ENCODE measurements at regions not wholly inside any gene's neighbourhood (a gene's known extent, or its start where the extent isn't known, plus 50 kb on each side); places are given as distances from the start of the nearest gene placed in this dataset.

DNA sequence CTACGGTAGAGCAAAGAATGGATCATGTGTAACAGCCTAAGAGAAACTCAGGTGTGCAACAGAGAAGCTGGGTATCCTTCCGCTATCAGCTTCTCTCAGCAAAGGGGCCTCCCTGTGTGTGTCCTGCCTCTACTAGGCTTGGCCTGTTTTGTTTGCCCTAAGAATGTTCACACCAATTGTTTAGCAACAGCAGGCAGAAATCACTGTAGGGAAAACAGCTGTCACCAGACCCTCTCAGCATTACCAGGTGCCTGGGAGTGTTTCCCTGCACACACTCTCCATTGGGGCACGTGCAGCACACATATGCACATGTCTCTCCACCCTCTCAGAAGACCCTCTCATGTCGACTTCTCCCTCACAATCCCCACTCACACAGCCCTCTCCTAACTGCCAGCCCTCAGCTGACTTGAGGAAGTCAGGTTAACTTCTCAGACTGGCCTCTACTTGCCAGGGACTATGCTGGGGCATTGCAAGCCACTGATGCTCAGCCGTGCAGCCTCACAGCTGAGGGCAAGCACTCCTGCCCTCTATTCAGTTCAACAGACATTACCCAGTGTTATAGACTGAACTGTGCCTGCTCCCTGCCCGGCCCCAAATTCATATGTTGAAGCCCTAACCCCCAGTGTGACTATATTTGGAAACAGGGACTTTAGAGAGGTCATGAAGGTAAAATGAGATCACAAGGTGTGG lies 97.6 kb downstream of the TRIM29 start:
- H4K20me1 ChIP-seq (ENCODE audit: insufficient read depth, low read length) = no peaks in the 10 kb centered on the region
- H3K4me2 ChIP-seq (ENCODE audit: low read length) = no peak overlapping the region
- Mint-ChIP-seq H3K27me3 (ENCODE audit: low read depth, unreplicated experiment) (peaks cover 17% of the 10 kb centered on the region), H3K9me3 (ENCODE audit: unreplicated experiment) (peaks cover 4% of the 10 kb centered on the region), H3K4me3 (ENCODE audit: unreplicated experiment) (no peak overlapping the region), H3K36me3 (ENCODE audit: low read depth, unreplicated experiment) (peaks cover 5% of the 10 kb centered on the region), H3K4me1 (ENCODE audit: low read depth, unreplicated experiment) (peaks cover 5% of the 10 kb centered on the region), H3K27ac (ENCODE audit: unreplicated experiment) (no peak overlapping the region)
- H3K36me3 ChIP-seq (ENCODE audit: insufficient read depth, low read length) = no peaks in the 10 kb centered on the region
- no peak overlapping the region for H3K27ac ChIP-seq (ENCODE audit: low read depth, low read length)
- TF ChIP-seq, protein P1, sequence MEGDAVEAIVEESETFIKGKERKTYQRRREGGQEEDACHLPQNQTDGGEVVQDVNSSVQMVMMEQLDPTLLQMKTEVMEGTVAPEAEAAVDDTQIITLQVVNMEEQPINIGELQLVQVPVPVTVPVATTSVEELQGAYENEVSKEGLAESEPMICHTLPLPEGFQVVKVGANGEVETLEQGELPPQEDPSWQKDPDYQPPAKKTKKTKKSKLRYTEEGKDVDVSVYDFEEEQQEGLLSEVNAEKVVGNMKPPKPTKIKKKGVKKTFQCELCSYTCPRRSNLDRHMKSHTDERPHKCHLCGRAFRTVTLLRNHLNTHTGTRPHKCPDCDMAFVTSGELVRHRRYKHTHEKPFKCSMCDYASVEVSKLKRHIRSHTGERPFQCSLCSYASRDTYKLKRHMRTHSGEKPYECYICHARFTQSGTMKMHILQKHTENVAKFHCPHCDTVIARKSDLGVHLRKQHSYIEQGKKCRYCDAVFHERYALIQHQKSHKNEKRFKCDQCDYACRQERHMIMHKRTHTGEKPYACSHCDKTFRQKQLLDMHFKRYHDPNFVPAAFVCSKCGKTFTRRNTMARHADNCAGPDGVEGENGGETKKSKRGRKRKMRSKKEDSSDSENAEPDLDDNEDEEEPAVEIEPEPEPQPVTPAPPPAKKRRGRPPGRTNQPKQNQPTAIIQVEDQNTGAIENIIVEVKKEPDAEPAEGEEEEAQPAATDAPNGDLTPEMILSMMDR (IDR thresholded peaks at IDR 0.05; ENCODE audit: insufficient read depth, low read depth, low read length) = no peak
- no peak for TF ChIP-seq EZH2 (IDR thresholded peaks at IDR 0.05; ENCODE audit: insufficient read depth, low read length)
- DNase-seq (ENCODE audit: low read depth) (no peak), FAIRE-seq (no peak)
- H2AFZ ChIP-seq (ENCODE audit: low read depth, low read length) = no peak overlapping the region
- no peaks in the 10 kb centered on the region for H3K27me3 ChIP-seq (ENCODE audit: insufficient read depth, low read length)
- H3K9me3 ChIP-seq (ENCODE audit: insufficient read depth, low read depth, low read length) = no peaks in the 10 kb centered on the region
- no peak overlapping the region for H3K9ac ChIP-seq (ENCODE audit: low read length)
- H3K4me1 ChIP-seq (ENCODE audit: insufficient read depth, low read length) = no peaks in the 10 kb centered on the region
- no peak overlapping the region for H3K4me3 ChIP-seq (ENCODE audit: insufficient read depth, low read depth, low read length)
- H3K79me2 ChIP-seq (ENCODE audit: insufficient read depth, low read length) = no peaks in the 10 kb centered on the region

DNA sequence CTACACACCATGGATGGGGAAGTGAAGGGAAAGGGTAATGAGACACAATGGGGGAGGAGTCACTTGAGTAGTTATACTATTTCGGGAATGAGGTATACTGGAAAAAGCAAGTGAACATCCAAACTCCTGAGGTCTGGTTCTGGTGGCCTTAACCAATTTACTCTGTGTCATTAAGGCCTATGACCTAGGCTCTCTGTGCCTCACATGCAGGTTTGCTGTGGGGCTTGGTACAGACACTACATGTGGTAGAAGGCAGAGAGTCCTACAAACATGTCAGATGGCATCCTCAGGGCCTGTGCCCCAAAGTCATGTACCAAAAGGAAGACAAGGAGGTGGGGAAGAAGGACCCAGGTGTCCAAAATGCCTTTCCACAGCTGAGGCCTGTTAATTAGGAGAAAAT lies 98.9 kb downstream of the TRIM29 start:
- no peak for FAIRE-seq
- Mint-ChIP-seq H3K9me3 (ENCODE audit: unreplicated experiment) (peaks cover 4% of the 10 kb centered on the region), H3K4me1 (ENCODE audit: low read depth, unreplicated experiment) (peaks cover 1% of the 10 kb centered on the region), H3K36me3 (ENCODE audit: low read depth, unreplicated experiment) (peaks cover 5% of the 10 kb centered on the region), H3K27me3 (ENCODE audit: low read depth, unreplicated experiment) (peaks cover 24% of the 10 kb centered on the region), H3K4me3 (ENCODE audit: unreplicated experiment) (no peak overlapping the region), H3K27ac (ENCODE audit: unreplicated experiment) (no peak overlapping the region)
- no peak for TF ChIP-seq EZH2 (IDR thresholded peaks at IDR 0.05; ENCODE audit: insufficient read depth, low read length)
- TF ChIP-seq, protein P1 (IDR thresholded peaks at IDR 0.05; ENCODE audit: insufficient read depth, low read depth, low read length) = no peak
- H3K9me3 ChIP-seq (ENCODE audit: insufficient read depth, low read depth, low read length) = no peaks in the 10 kb centered on the region
- H3K27ac ChIP-seq (ENCODE audit: low read depth, low read length) = no peak overlapping the region
- no peaks in the 10 kb centered on the region for H3K4me1 ChIP-seq (ENCODE audit: insufficient read depth, low read length)
- H2AFZ ChIP-seq (ENCODE audit: low read depth, low read length) = no peak overlapping the region
- no peak overlapping the region for H3K4me2 ChIP-seq (ENCODE audit: low read length)
- H3K27me3 ChIP-seq (ENCODE audit: insufficient read depth, low read length) = no peaks in the 10 kb centered on the region
- no peak overlapping the region for H3K9ac ChIP-seq (ENCODE audit: low read length)
- no peaks in the 10 kb centered on the region for H3K79me2 ChIP-seq (ENCODE audit: insufficient read depth, low read length)
- H3K36me3 ChIP-seq (ENCODE audit: insufficient read depth, low read length) = no peaks in the 10 kb centered on the region
- H3K4me3 ChIP-seq (ENCODE audit: insufficient read depth, low read depth, low read length) = no peak overlapping the region
- no peak for DNase-seq (ENCODE audit: low read depth)
- H4K20me1 ChIP-seq (ENCODE audit: insufficient read depth, low read length) = no peaks in the 10 kb centered on the region

DNA sequence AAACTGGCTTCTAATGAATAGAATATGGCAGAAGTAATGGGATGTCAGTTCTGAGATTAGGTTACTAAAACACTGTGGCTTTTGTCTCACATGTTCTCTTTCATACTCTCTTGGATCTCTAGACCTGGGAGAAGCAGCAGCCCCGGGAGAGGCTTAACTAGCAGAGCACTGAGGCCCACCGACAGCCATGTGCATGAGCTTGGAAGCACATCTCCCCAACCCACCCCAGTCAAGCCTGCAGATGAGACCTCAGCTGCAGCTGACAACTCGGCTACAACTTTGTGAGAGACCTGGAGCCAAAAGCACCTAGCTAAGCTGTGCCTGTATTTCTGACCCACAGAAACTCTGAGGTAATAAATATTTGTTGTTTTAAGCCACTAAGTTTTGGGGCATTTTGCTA lies 100.8 kb downstream of the TRIM29 start:
- Histone ChIP-seq H4K20me1 (ENCODE audit: insufficient read depth, low read length) (no peaks in the 10 kb centered on the region), H2AFZ (ENCODE audit: low read depth, low read length) (no peak overlapping the region), H3K9me3 (ENCODE audit: insufficient read depth, low read depth, low read length) (no peaks in the 10 kb centered on the region), H3K36me3 (ENCODE audit: insufficient read depth, low read length) (no peaks in the 10 kb centered on the region), H3K9ac (ENCODE audit: low read length) (no peak overlapping the region), H3K79me2 (ENCODE audit: insufficient read depth, low read length) (no peaks in the 10 kb centered on the region), H3K4me2 (ENCODE audit: low read length) (no peak overlapping the region), H3K4me3 (ENCODE audit: insufficient read depth, low read depth, low read length) (no peak overlapping the region), H3K27me3 (ENCODE audit: insufficient read depth, low read length) (no peaks in the 10 kb centered on the region), H3K27ac (ENCODE audit: low read depth, low read length) (no peak overlapping the region), H3K4me1 (ENCODE audit: insufficient read depth, low read length) (no peaks in the 10 kb centered on the region)
- FAIRE-seq (no peak), DNase-seq (ENCODE audit: low read depth) (no peak)
- TF ChIP-seq, protein P1 (IDR thresholded peaks at IDR 0.05; ENCODE audit: insufficient read depth, low read depth, low read length) = no peak
- no peak for TF ChIP-seq EZH2 (IDR thresholded peaks at IDR 0.05; ENCODE audit: insufficient read depth, low read length)
- peaks cover 2% of the 10 kb centered on the region for H3K36me3 Mint-ChIP-seq (ENCODE audit: low read depth, unreplicated experiment)
- peaks cover 33% of the 10 kb centered on the region for H3K27me3 Mint-ChIP-seq (ENCODE audit: low read depth, unreplicated experiment)
- H3K4me1 Mint-ChIP-seq (ENCODE audit: low read depth, unreplicated experiment) = no peaks in the 10 kb centered on the region
- H3K27ac Mint-ChIP-seq (ENCODE audit: unreplicated experiment) = no peak overlapping the region
- H3K9me3 Mint-ChIP-seq (ENCODE audit: unreplicated experiment) = peaks cover 4% of the 10 kb centered on the region
- no peak overlapping the region for H3K4me3 Mint-ChIP-seq (ENCODE audit: unreplicated experiment)

Data from astrocyte (in vitro differentiated cells and primary cell).